HCT116 (cell line): ENCODE measurements at regions not wholly inside any gene's neighbourhood (a gene's known extent, or its start where the extent isn't known, plus 50 kb on each side); places are given as distances from the start of the nearest gene placed in this dataset.

ENCODE experiments used
- ATAC-seq: fragments of 200-7000 bp; cut with Tn5 transposase; 2 replicates; pipeline ENCODE4 v1.9.1; 2020; ENCODE audit warnings: mild to moderate bottlenecking, moderate library complexity
- BruUV-seq: library from RNA; stranded (reverse); fragments of 400-500 nt; replicated peaks from 2 replicates; lab custom pipeline; 2021; lab: Mats Ljungman, UMichigan
- CTCF ChIA-PET: fragments of 300-600 bp; sonication (Branson Sonifier 250); formaldehyde crosslinking; loops from one replicate; lab custom pipeline; 2021; ENCODE audit warnings: antibody characterized with exemption; lab: Charles Lee
- POLR2A ChIA-PET: fragments of 300-600, 350-600 bp; sonication (Branson Sonifier 250); formaldehyde crosslinking; loops from one replicate; lab custom pipeline; 2021; ENCODE audit warnings: antibody characterized with exemption; lab: Charles Lee
- RAD21 ChIA-PET, 2 experiments: fragments of 300-600 bp; sonication (Branson Sonifier 250); formaldehyde crosslinking; loops; one replicate each; lab custom pipeline; 2023; ENCODE audit warnings: low total read pairs in 2 of 2; ENCODE audit not compliant: uncharacterized antibody in 2 of 2, unreplicated experiment in 2 of 2, low non-redundant PET in 1 of 2; lab: Charles Lee
- DNase-seq: peaks from one replicate; pipeline ENCODE4 v3.0.0-alpha.2; 2010; ENCODE audit warnings: low read depth, low spot score
- H2AFZ ChIP-seq: fragments of 200-600 bp; shearing (Covaris generic), sonication (generic); 2 replicates; pipeline ENCODE4 v1.6.1; 2017; ENCODE audit warnings: low read depth, mixed run types, mixed read lengths, antibody characterized with exemption, low read length; ENCODE audit not compliant: poor library complexity, severe bottlenecking
- H3K27ac ChIP-seq: 2 replicates; pipeline ENCODE4 v1.5.1; 2012; ENCODE audit warnings: low read depth, low read length
- H3K27me3 ChIP-seq: fragments of 200-600 bp; sonication (generic); 2 replicates; pipeline ENCODE4 v1.6.1; 2016; ENCODE audit warnings: mixed run types, low read length, mixed read lengths; ENCODE audit not compliant: insufficient read depth
- H3K36me3 ChIP-seq, 2 experiments: fragments of 200-500 bp in 1 of 2; fragments of 200-600 bp in 1 of 2; sonication (Bioruptor generic) in 1 of 2; sonication (generic) in 1 of 2; 2 replicates each; pipeline versions ENCODE4 v1.5.1 to v1.6.1; 2014 to 2016; ENCODE audit warnings: low read length in 2 of 2, inconsistent platforms in 1 of 2, mixed read lengths in 1 of 2, mixed run types in 1 of 2; ENCODE audit not compliant: insufficient read depth in 2 of 2, control insufficient read depth in 1 of 2
- H3K4me1 ChIP-seq, 2 experiments: fragments of 200-600 bp in 1 of 2; sonication (generic) in 1 of 2; 2 replicates each; pipeline versions ENCODE4 v1.5.1 to v1.6.1; 2012 to 2017; ENCODE audit warnings: low read length in 2 of 2, inconsistent platforms in 1 of 2, mild to moderate bottlenecking in 1 of 2, mixed read lengths in 1 of 2, mixed run types in 1 of 2, moderate library complexity in 1 of 2; ENCODE audit not compliant: insufficient read depth in 2 of 2, control insufficient read depth in 1 of 2
- H3K4me2 ChIP-seq: fragments of 200-600 bp; sonication (generic); 2 replicates; pipeline ENCODE4 v1.6.1; 2017; ENCODE audit warnings: mixed run types, low read length, mixed read lengths
- H3K4me3 ChIP-seq, 2 experiments: fragments of 200-600 bp in 1 of 2; sonication (generic) in 1 of 2; replicated peaks in 1 of 2; 2 replicates each; pipeline ENCODE4 v1.5.1; 2011 to 2016; ENCODE audit warnings: low read length in 2 of 2, control low read depth in 1 of 2, low read depth in 1 of 2, mild to moderate bottlenecking in 1 of 2, mixed read lengths in 1 of 2, mixed run types in 1 of 2
- H3K79me2 ChIP-seq: fragments of 200-600 bp; sonication (generic); 2 replicates; pipeline ENCODE4 v1.6.1; 2017; ENCODE audit warnings: mild to moderate bottlenecking, mixed run types, low read length, moderate library complexity, mixed read lengths; ENCODE audit not compliant: insufficient read depth
- H3K9ac ChIP-seq: fragments of 200-600 bp; sonication (generic); 2 replicates; pipeline ENCODE4 v1.6.1; 2016; ENCODE audit warnings: low read length, mixed read lengths
- H3K9me2 ChIP-seq: fragments of 200-600 bp; sonication (generic), shearing (Covaris generic); 2 replicates; pipeline ENCODE4 v1.6.1; 2017; ENCODE audit warnings: mixed run types, mild to moderate bottlenecking, moderate library complexity; ENCODE audit not compliant: insufficient read depth
- H3K9me3 ChIP-seq, 2 experiments: fragments of 200-500 bp in 1 of 2; fragments of 200-600 bp in 1 of 2; sonication (Bioruptor generic) in 1 of 2; sonication (generic) in 1 of 2; 2 replicates each; pipeline ENCODE4 v1.6.1; 2014 to 2017; ENCODE audit warnings: low read length in 2 of 2, mixed read lengths in 2 of 2, inconsistent platforms in 1 of 2, low read depth in 1 of 2, mild to moderate bottlenecking in 1 of 2, mixed run types in 1 of 2, moderate library complexity in 1 of 2; ENCODE audit not compliant: control insufficient read depth in 1 of 2, insufficient read depth in 1 of 2
- H4K20me1 ChIP-seq: fragments of 200-600 bp; sonication (generic), shearing (Covaris generic); 2 replicates; pipeline ENCODE4 v1.6.1; 2017; ENCODE audit warnings: mixed run types, mild to moderate bottlenecking, moderate library complexity; ENCODE audit not compliant: insufficient read depth
- CBX3 ChIP-seq: IDR thresholded peaks from 2 replicates; pipeline ENCODE4 v1.6.1; 2012; ENCODE audit warnings: low read depth
- ELF1 ChIP-seq: IDR thresholded peaks from 2 replicates; pipeline ENCODE4 v1.6.1; 2012; ENCODE audit warnings: low read depth, borderline replicate concordance
- EZH2 ChIP-seq: fragments of 200-600 bp; sonication (generic); IDR thresholded peaks from 2 replicates; pipeline ENCODE4 v1.6.1; 2017; ENCODE audit warnings: antibody characterized with exemption, mixed run types
- EZH2phosphoT487 ChIP-seq: fragments of 200-600 bp; IDR thresholded peaks from 2 replicates; pipeline ENCODE4 v1.6.1; 2018; ENCODE audit warnings: antibody characterized with exemption, borderline replicate concordance
- POLR2AphosphoS5 ChIP-seq: IDR thresholded peaks from 2 replicates; pipeline ENCODE4 v1.6.1; 2011; ENCODE audit warnings: mild to moderate bottlenecking, low read depth, low read length, moderate library complexity
- SP1 ChIP-seq: IDR thresholded peaks from 2 replicates; pipeline ENCODE4 v1.6.1; 2012; ENCODE audit warnings: low read depth
- SRF ChIP-seq: IDR thresholded peaks from 2 replicates; pipeline ENCODE4 v1.6.1; 2012; ENCODE audit warnings: low read depth
- intact Hi-C: fragments of 100-400 bp; cut with micrococcal nuclease; formaldehyde crosslinking; loops from 2 replicates; pipeline ENCODE4 v1.10.0; 2022
- TF ChIP-seq, protein P1 (sequence below), 3 experiments: fragments of 200-600 bp in 1 of 3; sonication (generic) in 1 of 3; IDR thresholded peaks in 2 of 3; conservative IDR thresholded peaks in 1 of 3; 2 replicates each; pipeline ENCODE4 v1.5.1; 2012 to 2017; ENCODE audit warnings: low read depth in 2 of 3, low read length in 2 of 3, antibody characterized with exemption in 1 of 3, borderline replicate concordance in 1 of 3, control low read depth in 1 of 3, mild to moderate bottlenecking in 1 of 3, mixed read lengths in 1 of 3, mixed run types in 1 of 3, moderate library complexity in 1 of 3; ENCODE audit not compliant: insufficient read depth in 1 of 3
- TF ChIP-seq, protein P2 (sequence below): IDR thresholded peaks from 2 replicates; pipeline ENCODE4 v1.6.1; 2012; ENCODE audit warnings: low read depth
- TF ChIP-seq, protein P3 (sequence below): IDR thresholded peaks from 2 replicates; pipeline ENCODE4 v1.6.1; 2011; ENCODE audit warnings: mild to moderate bottlenecking, low read length, moderate library complexity; ENCODE audit not compliant: insufficient replicate concordance; ENCODE audit errors: extremely low read depth
- TF ChIP-seq, protein P4 (sequence below): IDR thresholded peaks from 2 replicates; pipeline ENCODE4 v1.6.1; 2012

DNA sequence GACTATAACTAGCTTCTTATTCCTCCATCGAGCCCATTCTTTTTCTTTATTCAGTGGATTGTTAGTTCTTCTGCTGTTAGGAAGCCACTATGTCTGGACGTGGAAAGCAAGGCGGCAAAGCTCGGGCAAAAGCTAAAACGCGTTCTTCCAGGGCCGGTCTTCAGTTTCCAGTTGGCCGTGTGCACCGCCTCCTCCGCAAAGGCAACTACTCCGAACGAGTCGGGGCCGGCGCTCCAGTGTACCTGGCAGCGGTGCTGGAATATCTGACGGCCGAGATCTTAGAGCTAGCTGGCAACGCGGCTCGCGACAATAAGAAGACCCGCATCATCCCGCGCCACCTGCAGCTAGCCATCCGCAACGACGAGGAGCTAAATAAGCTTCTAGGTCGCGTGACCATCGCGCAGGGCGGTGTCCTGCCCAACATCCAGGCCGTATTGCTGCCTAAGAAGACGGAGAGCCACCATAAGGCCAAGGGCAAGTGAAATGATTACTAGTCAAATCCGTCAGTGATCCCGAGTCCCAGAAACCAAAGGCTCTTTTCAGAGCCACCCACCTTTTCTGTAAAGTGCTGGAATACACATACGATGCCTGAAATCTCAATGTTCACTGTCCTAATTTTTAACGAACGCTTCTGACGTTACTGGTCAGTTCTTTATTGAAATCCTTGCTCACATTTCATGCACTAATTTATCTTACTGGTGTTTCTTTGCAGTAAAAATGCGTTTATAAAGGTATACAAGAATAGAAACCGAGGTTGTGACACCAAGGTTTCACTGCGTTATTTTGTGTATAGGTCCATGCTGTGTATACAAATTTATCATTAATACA is 129.9 kb downstream of the HFE start:
- CTCF ChIA-PET: no interaction called here
- H3K4me3 ChIP-seq: no peak overlapping the region
- no peaks in the 10 kb centered on the region for H3K36me3 ChIP-seq

More for the DNA sequence above, 129.9 kb downstream of the HFE start:
- peaks cover 0 to 8% of the 10 kb centered on the region in 2 experiments; a peak in 1 of 4 replicates for H3K4me1 ChIP-seq
- ChIA-PET POLR2A (interaction anchor here (1.4 to 2.2 kb wide), 3 partner anchors 12 to 58 kb away, joined by 4 to 11 read pairs (median 6); a partner anchor contains a TSS), RAD21 (no interaction called here)
- peaks cover 0 to 3% of the 10 kb centered on the region in 2 experiments; a peak in 1 of 4 replicates for H3K9me3 ChIP-seq
- no peaks in the 10 kb centered on the region for H3K27me3 ChIP-seq
- no peak overlapping the region for H2AFZ ChIP-seq
- H3K9me2 ChIP-seq: no peaks in the 10 kb centered on the region
- no peak overlapping the region for H3K27ac ChIP-seq
- no peaks in the 10 kb centered on the region for H4K20me1 ChIP-seq
- no peak overlapping the region for H3K4me2 ChIP-seq
- no peak overlapping the region for H3K9ac ChIP-seq
- TF ChIP-seq, protein P1, sequence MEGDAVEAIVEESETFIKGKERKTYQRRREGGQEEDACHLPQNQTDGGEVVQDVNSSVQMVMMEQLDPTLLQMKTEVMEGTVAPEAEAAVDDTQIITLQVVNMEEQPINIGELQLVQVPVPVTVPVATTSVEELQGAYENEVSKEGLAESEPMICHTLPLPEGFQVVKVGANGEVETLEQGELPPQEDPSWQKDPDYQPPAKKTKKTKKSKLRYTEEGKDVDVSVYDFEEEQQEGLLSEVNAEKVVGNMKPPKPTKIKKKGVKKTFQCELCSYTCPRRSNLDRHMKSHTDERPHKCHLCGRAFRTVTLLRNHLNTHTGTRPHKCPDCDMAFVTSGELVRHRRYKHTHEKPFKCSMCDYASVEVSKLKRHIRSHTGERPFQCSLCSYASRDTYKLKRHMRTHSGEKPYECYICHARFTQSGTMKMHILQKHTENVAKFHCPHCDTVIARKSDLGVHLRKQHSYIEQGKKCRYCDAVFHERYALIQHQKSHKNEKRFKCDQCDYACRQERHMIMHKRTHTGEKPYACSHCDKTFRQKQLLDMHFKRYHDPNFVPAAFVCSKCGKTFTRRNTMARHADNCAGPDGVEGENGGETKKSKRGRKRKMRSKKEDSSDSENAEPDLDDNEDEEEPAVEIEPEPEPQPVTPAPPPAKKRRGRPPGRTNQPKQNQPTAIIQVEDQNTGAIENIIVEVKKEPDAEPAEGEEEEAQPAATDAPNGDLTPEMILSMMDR (IDR thresholded peaks at IDR 0.05 in 2 of 3, conservative IDR thresholded peaks at IDR 0.05 in 1 of 3; ENCODE audit: borderline replicate concordance in 1 of 3, insufficient read depth in 1 of 3, low read depth in 2 of 3, low read length in 2 of 3): no peak
- TF ChIP-seq, protein P2, sequence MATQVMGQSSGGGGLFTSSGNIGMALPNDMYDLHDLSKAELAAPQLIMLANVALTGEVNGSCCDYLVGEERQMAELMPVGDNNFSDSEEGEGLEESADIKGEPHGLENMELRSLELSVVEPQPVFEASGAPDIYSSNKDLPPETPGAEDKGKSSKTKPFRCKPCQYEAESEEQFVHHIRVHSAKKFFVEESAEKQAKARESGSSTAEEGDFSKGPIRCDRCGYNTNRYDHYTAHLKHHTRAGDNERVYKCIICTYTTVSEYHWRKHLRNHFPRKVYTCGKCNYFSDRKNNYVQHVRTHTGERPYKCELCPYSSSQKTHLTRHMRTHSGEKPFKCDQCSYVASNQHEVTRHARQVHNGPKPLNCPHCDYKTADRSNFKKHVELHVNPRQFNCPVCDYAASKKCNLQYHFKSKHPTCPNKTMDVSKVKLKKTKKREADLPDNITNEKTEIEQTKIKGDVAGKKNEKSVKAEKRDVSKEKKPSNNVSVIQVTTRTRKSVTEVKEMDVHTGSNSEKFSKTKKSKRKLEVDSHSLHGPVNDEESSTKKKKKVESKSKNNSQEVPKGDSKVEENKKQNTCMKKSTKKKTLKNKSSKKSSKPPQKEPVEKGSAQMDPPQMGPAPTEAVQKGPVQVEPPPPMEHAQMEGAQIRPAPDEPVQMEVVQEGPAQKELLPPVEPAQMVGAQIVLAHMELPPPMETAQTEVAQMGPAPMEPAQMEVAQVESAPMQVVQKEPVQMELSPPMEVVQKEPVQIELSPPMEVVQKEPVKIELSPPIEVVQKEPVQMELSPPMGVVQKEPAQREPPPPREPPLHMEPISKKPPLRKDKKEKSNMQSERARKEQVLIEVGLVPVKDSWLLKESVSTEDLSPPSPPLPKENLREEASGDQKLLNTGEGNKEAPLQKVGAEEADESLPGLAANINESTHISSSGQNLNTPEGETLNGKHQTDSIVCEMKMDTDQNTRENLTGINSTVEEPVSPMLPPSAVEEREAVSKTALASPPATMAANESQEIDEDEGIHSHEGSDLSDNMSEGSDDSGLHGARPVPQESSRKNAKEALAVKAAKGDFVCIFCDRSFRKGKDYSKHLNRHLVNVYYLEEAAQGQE: no peak
- TF ChIP-seq, protein P3, sequence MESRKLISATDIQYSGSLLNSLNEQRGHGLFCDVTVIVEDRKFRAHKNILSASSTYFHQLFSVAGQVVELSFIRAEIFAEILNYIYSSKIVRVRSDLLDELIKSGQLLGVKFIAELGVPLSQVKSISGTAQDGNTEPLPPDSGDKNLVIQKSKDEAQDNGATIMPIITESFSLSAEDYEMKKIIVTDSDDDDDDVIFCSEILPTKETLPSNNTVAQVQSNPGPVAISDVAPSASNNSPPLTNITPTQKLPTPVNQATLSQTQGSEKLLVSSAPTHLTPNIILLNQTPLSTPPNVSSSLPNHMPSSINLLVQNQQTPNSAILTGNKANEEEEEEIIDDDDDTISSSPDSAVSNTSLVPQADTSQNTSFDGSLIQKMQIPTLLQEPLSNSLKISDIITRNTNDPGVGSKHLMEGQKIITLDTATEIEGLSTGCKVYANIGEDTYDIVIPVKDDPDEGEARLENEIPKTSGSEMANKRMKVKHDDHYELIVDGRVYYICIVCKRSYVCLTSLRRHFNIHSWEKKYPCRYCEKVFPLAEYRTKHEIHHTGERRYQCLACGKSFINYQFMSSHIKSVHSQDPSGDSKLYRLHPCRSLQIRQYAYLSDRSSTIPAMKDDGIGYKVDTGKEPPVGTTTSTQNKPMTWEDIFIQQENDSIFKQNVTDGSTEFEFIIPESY: no peak
- TF ChIP-seq SP1 (no peak), POLR2AphosphoS5 (no peak), SRF (no peak), EZH2phosphoT487 (no peak), EZH2 (no peak), ELF1 (no peak), CBX3 (no peak)
- TF ChIP-seq, protein P4, sequence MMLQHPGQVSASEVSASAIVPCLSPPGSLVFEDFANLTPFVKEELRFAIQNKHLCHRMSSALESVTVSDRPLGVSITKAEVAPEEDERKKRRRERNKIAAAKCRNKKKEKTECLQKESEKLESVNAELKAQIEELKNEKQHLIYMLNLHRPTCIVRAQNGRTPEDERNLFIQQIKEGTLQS: no peak
- no peak for DNase-seq
- no TSS peak for BruUV-seq
- no peak for ATAC-seq
- intact Hi-C loops: no loop called here
- no peaks in the 10 kb centered on the region for H3K79me2 ChIP-seq
